WTC11 (cell line): ENCODE measurements at regions not wholly inside any gene's neighbourhood (a gene's known extent, or its start where the extent isn't known, plus 50 kb on each side); places are given as distances from the start of the nearest gene placed in this dataset.

ENCODE experiments used
- ATF1 ChIP-seq: sonication (generic); formaldehyde crosslinking; IDR thresholded peaks from 2 replicates; pipeline ENCODE4 v1.8.1; 2023; ENCODE audit warnings: mild to moderate bottlenecking, moderate library complexity, missing genetic modification reagents
- ATF3 ChIP-seq: sonication (generic); formaldehyde crosslinking; conservative IDR thresholded peaks from 2 replicates; pipeline ENCODE4 v1.8.1; 2022; ENCODE audit warnings: mild to moderate bottlenecking, missing genetic modification reagents
- CREB1 ChIP-seq: sonication (generic); formaldehyde crosslinking; IDR thresholded peaks from 2 replicates; pipeline ENCODE4 v1.8.0; 2023; ENCODE audit warnings: mild to moderate bottlenecking, missing genetic modification reagents
- CTCF ChIP-seq: fragments of 200-600 bp; IDR thresholded peaks from 2 replicates; pipeline ENCODE4 v1.8.0; 2022; ENCODE audit warnings: antibody characterized with exemption
- E2F4 ChIP-seq: sonication (generic); formaldehyde crosslinking; IDR thresholded peaks from 2 replicates; pipeline ENCODE4 v1.8.1; 2022; ENCODE audit warnings: low read depth, mild to moderate bottlenecking, moderate library complexity, missing genetic modification reagents, borderline replicate concordance
- FOXJ3 ChIP-seq: sonication (generic); formaldehyde crosslinking; IDR thresholded peaks from 2 replicates; pipeline ENCODE4 v1.9.0; 2021; ENCODE audit warnings: missing genetic modification reagents, mild to moderate bottlenecking, borderline replicate concordance
- FOXK1 ChIP-seq: sonication (generic); formaldehyde crosslinking; IDR thresholded peaks from 2 replicates; pipeline ENCODE4 v1.8.0; 2022; ENCODE audit warnings: mild to moderate bottlenecking, moderate library complexity, missing genetic modification reagents
- GABPB1 ChIP-seq: sonication (generic); formaldehyde crosslinking; IDR thresholded peaks from 2 replicates; pipeline ENCODE4 v1.8.1; 2023; ENCODE audit warnings: mild to moderate bottlenecking, missing genetic modification reagents
- GTF2I ChIP-seq: fragments of 250-450 bp; sonication (Bioruptor Pico); conservative IDR thresholded peaks from 2 replicates; pipeline ENCODE4 v1.4.0; 2021; ENCODE audit warnings: mild to moderate bottlenecking
- ZNF263 ChIP-seq: sonication (generic); formaldehyde crosslinking; IDR thresholded peaks from 2 replicates; pipeline ENCODE4 v1.8.1; 2022; ENCODE audit warnings: low read depth, mild to moderate bottlenecking, moderate library complexity, missing genetic modification reagents

GRCh38 chr5:33153831-33154230, 286.9 kb upstream of the TARS1 start:
- TF ChIP-seq CTCF (no peak), CREB1 (CRISPR knock-in tag) (no peak), FOXJ3 (no peak), GTF2I (no peak), E2F4 (CRISPR knock-in tag) (no peak), ATF3 (CRISPR knock-in tag) (no peak), ATF1 (CRISPR knock-in tag) (no peak), FOXK1 (CRISPR knock-in tag) (no peak), GABPB1 (CRISPR knock-in tag) (no peak), ZNF263 (CRISPR knock-in tag) (no peak)
